ENCODE measurements at regions not wholly inside any gene's neighbourhood (a gene's known extent, or its start where the extent isn't known, plus 50 kb on each side); places are given as distances from the start of the nearest gene placed in this dataset.

DNA sequence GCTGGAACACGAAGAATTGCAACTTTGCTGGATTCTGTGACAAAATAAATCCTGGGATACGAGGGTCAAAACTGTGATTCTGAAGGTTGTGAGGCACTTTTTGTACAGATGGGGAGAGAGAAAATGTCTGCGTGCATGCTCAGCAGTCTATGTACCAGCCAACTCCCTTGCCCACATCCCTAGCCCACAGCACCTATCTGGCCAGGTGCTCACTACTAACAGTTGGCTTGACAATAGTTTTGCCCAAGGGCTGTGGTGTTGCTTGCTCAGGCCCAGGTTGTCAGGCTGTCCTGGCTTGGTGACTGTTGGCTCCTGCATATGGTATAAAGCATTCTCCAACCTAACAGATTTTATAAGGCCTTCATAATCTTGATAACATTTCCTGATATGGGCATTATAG, 102.0 kb downstream of the DMRT2 start:
- TF ChIP-seq EZH2phosphoT487 (conservative IDR thresholded peaks at IDR 0.05; ENCODE audit: low read length): no peak
- TF ChIP-seq CTCF (IDR thresholded peaks at IDR 0.05; ENCODE audit: insufficient read depth, low read length, poor library complexity, severe bottlenecking): no peak
